Neural cell (in vitro differentiated cells): ENCODE measurements at regions not wholly inside any gene's neighbourhood (a gene's known extent, or its start where the extent isn't known, plus 50 kb on each side); places are given as distances from the start of the nearest gene placed in this dataset.

Experiments used
- EP300 ChIP-seq: fragments of 450-650 bp; conservative IDR thresholded peaks from 2 replicates; pipeline ENCODE4 v1.6.1; 2014; ENCODE audit warnings: antibody characterized with exemption, mild to moderate bottlenecking, moderate library complexity; ENCODE audit not compliant: poor library complexity, severe bottlenecking
- EZH2 ChIP-seq: fragments of 200-600, 300-800 bp; shearing (Covaris generic), sonication (generic); IDR thresholded peaks from 2 replicates; pipeline ENCODE4 v1.6.1; 2014; ENCODE audit warnings: antibody characterized with exemption, low read length, borderline replicate concordance, mild to moderate bottlenecking; ENCODE audit not compliant: insufficient read depth, poor library complexity, severe bottlenecking
- MXI1 ChIP-seq: fragments of 450-650 bp; conservative IDR thresholded peaks from 2 replicates; pipeline ENCODE4 v1.6.1; 2014; ENCODE audit warnings: antibody characterized with exemption, mild to moderate bottlenecking; ENCODE audit not compliant: poor library complexity, severe bottlenecking
- POLR2AphosphoS5 ChIP-seq: IDR thresholded peaks from 2 replicates; pipeline ENCODE4 v1.6.1; 2012
- RAD21 ChIP-seq: fragments of 450-650 bp; conservative IDR thresholded peaks from 2 replicates; pipeline ENCODE4 v1.6.1; 2014; ENCODE audit warnings: antibody characterized with exemption, mild to moderate bottlenecking, moderate library complexity
- TAF1 ChIP-seq: IDR thresholded peaks from 2 replicates; pipeline ENCODE4 v1.6.1; 2012; ENCODE audit warnings: low read depth
- TF ChIP-seq, protein P1 (sequence below): fragments of 450-650 bp; IDR thresholded peaks from 2 replicates; pipeline ENCODE4 v1.5.1; 2014; ENCODE audit warnings: antibody characterized with exemption, mild to moderate bottlenecking, moderate library complexity; ENCODE audit not compliant: poor library complexity, severe bottlenecking
- TF ChIP-seq, protein P2 (sequence below): IDR thresholded peaks from 2 replicates; pipeline ENCODE4 v1.6.1; 2012; ENCODE audit warnings: borderline replicate concordance

DNA sequence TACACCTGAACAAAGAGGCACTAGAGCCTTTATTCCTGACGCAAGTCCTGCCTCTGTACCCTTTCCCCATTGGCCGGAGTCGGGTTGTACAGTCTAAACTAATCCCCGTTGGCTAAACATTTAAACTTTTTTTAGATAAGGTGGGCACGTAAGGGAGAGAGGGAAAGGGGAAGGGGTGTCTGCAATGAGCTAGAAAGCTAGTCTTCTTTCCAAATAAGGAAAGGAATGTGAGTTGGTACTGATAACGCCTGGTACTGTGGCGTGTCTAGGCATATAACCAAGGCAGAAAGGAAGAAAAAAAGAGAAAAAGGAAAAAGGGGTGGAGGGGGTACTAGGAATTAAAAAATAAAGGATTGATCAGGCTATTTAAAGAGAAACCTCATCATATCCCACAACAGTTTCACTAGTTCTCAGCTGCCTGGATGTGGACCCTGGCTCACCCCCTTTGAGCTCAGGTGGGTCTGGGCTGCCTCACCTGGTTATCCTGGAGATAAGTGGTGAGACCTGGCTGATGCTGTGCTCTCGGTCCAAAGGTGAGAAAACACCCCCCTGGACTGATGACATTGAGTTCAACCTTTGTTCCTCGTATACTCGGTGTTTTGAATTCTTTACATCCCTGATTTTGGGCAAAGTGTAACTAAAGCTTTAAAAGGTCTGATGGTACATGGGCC, 90.9 kb upstream of the EEF2KMT start:
- TF ChIP-seq EZH2: no peak
- no peak for TF ChIP-seq EP300
- TF ChIP-seq, protein P1, sequence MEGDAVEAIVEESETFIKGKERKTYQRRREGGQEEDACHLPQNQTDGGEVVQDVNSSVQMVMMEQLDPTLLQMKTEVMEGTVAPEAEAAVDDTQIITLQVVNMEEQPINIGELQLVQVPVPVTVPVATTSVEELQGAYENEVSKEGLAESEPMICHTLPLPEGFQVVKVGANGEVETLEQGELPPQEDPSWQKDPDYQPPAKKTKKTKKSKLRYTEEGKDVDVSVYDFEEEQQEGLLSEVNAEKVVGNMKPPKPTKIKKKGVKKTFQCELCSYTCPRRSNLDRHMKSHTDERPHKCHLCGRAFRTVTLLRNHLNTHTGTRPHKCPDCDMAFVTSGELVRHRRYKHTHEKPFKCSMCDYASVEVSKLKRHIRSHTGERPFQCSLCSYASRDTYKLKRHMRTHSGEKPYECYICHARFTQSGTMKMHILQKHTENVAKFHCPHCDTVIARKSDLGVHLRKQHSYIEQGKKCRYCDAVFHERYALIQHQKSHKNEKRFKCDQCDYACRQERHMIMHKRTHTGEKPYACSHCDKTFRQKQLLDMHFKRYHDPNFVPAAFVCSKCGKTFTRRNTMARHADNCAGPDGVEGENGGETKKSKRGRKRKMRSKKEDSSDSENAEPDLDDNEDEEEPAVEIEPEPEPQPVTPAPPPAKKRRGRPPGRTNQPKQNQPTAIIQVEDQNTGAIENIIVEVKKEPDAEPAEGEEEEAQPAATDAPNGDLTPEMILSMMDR: no peak
- no peak for TF ChIP-seq POLR2AphosphoS5
- TF ChIP-seq RAD21: no peak
- TF ChIP-seq, protein P2, sequence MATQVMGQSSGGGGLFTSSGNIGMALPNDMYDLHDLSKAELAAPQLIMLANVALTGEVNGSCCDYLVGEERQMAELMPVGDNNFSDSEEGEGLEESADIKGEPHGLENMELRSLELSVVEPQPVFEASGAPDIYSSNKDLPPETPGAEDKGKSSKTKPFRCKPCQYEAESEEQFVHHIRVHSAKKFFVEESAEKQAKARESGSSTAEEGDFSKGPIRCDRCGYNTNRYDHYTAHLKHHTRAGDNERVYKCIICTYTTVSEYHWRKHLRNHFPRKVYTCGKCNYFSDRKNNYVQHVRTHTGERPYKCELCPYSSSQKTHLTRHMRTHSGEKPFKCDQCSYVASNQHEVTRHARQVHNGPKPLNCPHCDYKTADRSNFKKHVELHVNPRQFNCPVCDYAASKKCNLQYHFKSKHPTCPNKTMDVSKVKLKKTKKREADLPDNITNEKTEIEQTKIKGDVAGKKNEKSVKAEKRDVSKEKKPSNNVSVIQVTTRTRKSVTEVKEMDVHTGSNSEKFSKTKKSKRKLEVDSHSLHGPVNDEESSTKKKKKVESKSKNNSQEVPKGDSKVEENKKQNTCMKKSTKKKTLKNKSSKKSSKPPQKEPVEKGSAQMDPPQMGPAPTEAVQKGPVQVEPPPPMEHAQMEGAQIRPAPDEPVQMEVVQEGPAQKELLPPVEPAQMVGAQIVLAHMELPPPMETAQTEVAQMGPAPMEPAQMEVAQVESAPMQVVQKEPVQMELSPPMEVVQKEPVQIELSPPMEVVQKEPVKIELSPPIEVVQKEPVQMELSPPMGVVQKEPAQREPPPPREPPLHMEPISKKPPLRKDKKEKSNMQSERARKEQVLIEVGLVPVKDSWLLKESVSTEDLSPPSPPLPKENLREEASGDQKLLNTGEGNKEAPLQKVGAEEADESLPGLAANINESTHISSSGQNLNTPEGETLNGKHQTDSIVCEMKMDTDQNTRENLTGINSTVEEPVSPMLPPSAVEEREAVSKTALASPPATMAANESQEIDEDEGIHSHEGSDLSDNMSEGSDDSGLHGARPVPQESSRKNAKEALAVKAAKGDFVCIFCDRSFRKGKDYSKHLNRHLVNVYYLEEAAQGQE: no peak
- TF ChIP-seq TAF1: no peak
- no peak for TF ChIP-seq MXI1
